ENCODE measurements at regions not wholly inside any gene's neighbourhood (a gene's known extent, or its start where the extent isn't known, plus 50 kb on each side); places are given as distances from the start of the nearest gene placed in this dataset.

DNA sequence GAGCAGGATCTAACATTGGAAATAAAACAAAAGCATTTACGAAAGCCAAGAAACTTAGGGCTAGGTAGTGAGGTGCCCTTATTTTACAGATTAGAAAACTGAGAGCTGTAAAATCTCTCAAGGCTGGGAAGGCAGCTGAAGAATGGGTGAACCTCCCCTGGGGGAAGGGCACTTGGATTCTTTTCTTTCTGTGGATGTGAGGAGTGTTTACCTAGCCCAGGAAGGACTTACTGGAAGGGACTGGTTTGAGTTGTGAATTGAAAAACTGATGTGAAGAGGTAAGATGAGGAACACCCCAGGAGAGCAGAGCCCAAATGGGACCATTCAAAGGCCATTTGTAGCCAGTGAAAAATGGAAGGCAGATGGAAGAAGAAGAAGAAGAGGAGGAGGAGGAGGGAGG lies 74.7 kb upstream of the NGF start:
- TF ChIP-seq, protein P1, sequence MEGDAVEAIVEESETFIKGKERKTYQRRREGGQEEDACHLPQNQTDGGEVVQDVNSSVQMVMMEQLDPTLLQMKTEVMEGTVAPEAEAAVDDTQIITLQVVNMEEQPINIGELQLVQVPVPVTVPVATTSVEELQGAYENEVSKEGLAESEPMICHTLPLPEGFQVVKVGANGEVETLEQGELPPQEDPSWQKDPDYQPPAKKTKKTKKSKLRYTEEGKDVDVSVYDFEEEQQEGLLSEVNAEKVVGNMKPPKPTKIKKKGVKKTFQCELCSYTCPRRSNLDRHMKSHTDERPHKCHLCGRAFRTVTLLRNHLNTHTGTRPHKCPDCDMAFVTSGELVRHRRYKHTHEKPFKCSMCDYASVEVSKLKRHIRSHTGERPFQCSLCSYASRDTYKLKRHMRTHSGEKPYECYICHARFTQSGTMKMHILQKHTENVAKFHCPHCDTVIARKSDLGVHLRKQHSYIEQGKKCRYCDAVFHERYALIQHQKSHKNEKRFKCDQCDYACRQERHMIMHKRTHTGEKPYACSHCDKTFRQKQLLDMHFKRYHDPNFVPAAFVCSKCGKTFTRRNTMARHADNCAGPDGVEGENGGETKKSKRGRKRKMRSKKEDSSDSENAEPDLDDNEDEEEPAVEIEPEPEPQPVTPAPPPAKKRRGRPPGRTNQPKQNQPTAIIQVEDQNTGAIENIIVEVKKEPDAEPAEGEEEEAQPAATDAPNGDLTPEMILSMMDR (conservative IDR thresholded peaks at IDR 0.05), result no peak
- TF ChIP-seq ZFX (IDR thresholded peaks at IDR 0.05), result no peak

Data from C4-2B (cell line).